ENCODE measurements at regions not wholly inside any gene's neighbourhood (a gene's known extent, or its start where the extent isn't known, plus 50 kb on each side); places are given as distances from the start of the nearest gene placed in this dataset.

DNA sequence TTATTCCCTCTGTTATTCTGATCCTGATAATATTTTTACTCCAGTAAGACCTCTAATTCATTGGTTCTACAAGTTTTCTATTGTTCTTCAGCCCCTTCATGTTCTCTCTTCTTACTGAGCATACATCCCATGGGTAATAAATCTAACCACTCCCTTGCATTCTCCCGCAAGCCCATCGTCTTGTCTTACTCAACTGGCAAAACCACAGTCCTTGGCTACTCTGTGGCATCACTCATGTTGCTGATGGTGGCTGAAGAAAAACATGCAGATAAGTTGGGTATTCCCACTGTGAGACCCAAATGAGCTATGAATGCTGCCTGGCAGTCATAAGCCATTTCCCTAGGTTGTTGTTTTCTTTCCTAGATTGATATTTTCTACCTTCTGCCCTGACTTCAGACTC lies 402.2 kb upstream of the AADAT start:
- H3K9me2 ChIP-seq (ENCODE audit: insufficient read depth) = no peaks in the 10 kb centered on the region
- no peak overlapping the region for H2AFZ ChIP-seq
- no peak overlapping the region for H3K4me2 ChIP-seq
- no peak for ATAC-seq
- Mint-ChIP-seq H3K27me3 (ENCODE audit: insufficient read depth, low read depth, poor library complexity) (no peaks in the 10 kb centered on the region), H3K36me3 (ENCODE audit: low read depth) (no peaks in the 10 kb centered on the region), H3K4me1 (no peaks in the 10 kb centered on the region), H3K9me3 (no peaks in the 10 kb centered on the region; the same call in 2 of the 3 replicates), H3K27ac (no peak overlapping the region), H3K4me3 (no peak overlapping the region)
- no peaks in the 10 kb centered on the region for H3K36me3 ChIP-seq (ENCODE audit: insufficient read depth)
- no peaks in the 10 kb centered on the region for H3K79me2 ChIP-seq (replicated peaks; ENCODE audit: insufficient read depth)
- H3K27me3 ChIP-seq (ENCODE audit: insufficient read depth) = no peaks in the 10 kb centered on the region
- H3F3A ChIP-seq (replicated peaks; ENCODE audit: low read depth) = no peaks in the 10 kb centered on the region
- H3K4me1 ChIP-seq (ENCODE audit: insufficient read depth) = no peaks in the 10 kb centered on the region
- no peak for DNase-seq (ENCODE audit: low spot score)
- no peak overlapping the region for H3K4me3 ChIP-seq
- no peak overlapping the region for H3K27ac ChIP-seq (ENCODE audit: low read depth)
- H4K20me1 ChIP-seq (replicated peaks; ENCODE audit: insufficient read depth) = no peaks in the 10 kb centered on the region
- TF ChIP-seq STAT1 (IDR thresholded peaks at IDR 0.05; ENCODE audit: unreplicated experiment) = no peak
- TF ChIP-seq ZNF331 (CRISPR knock-in tag; IDR thresholded peaks at IDR 0.05; ENCODE audit: low read depth) = no peak
- no peak for TF ChIP-seq POLR2AphosphoS5 (IDR thresholded peaks at IDR 0.05; ENCODE audit: low read depth)
- TF ChIP-seq ZNF114 (CRISPR knock-in tag; IDR thresholded peaks at IDR 0.05) = no peak

DNA sequence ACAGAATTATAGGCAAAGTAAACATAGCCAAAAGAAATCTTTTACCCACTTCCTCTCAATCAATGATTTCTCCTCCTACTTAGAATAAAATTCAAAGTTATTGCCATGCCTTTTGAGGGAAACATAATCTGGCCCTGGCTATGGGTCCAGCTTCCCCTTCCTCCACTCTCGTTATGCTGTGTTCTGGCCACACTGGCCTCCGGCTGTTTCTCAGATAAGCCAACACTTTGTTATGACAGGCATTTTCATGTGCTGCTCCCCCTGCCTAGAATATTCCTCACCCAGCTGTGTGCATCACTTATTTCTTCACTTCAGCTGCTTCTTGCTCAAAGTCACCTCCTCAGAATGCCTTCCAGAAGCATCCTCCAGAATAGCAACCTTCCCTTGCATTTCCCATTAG lies 386.6 kb upstream of the AADAT start:
- Histone ChIP-seq H3K36me3 (ENCODE audit: insufficient read depth) (no peaks in the 10 kb centered on the region), H3F3A (replicated peaks; ENCODE audit: low read depth) (no peaks in the 10 kb centered on the region), H3K4me2 (no peak overlapping the region), H3K27me3 (ENCODE audit: insufficient read depth) (no peaks in the 10 kb centered on the region), H3K4me3 (no peak overlapping the region), H3K27ac (ENCODE audit: low read depth) (no peak overlapping the region), H4K20me1 (replicated peaks; ENCODE audit: insufficient read depth) (no peaks in the 10 kb centered on the region), H3K9me2 (ENCODE audit: insufficient read depth) (no peaks in the 10 kb centered on the region), H3K79me2 (replicated peaks; ENCODE audit: insufficient read depth) (no peaks in the 10 kb centered on the region), H3K4me1 (ENCODE audit: insufficient read depth) (no peaks in the 10 kb centered on the region), H2AFZ (no peak overlapping the region)
- H3K27ac Mint-ChIP-seq = no peak overlapping the region
- DNase-seq (ENCODE audit: low spot score) = no peak
- H3K36me3 Mint-ChIP-seq (ENCODE audit: low read depth) = no peaks in the 10 kb centered on the region
- H3K9me3 Mint-ChIP-seq = no peaks in the 10 kb centered on the region; the same call in 2 of the 3 replicates
- H3K27me3 Mint-ChIP-seq (ENCODE audit: insufficient read depth, low read depth, poor library complexity) = peaks cover 3% of the 10 kb centered on the region
- H3K4me3 Mint-ChIP-seq = no peak overlapping the region
- no peak for ATAC-seq
- no peaks in the 10 kb centered on the region for H3K4me1 Mint-ChIP-seq
- no peak for TF ChIP-seq JUNB (IDR thresholded peaks at IDR 0.05; ENCODE audit: unreplicated experiment)
- TF ChIP-seq, protein P1, sequence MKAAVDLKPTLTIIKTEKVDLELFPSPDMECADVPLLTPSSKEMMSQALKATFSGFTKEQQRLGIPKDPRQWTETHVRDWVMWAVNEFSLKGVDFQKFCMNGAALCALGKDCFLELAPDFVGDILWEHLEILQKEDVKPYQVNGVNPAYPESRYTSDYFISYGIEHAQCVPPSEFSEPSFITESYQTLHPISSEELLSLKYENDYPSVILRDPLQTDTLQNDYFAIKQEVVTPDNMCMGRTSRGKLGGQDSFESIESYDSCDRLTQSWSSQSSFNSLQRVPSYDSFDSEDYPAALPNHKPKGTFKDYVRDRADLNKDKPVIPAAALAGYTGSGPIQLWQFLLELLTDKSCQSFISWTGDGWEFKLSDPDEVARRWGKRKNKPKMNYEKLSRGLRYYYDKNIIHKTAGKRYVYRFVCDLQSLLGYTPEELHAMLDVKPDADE (IDR thresholded peaks at IDR 0.05) = no peak
- no peak for TF ChIP-seq ZNF114 (CRISPR knock-in tag; IDR thresholded peaks at IDR 0.05)
- TF ChIP-seq, protein P2, sequence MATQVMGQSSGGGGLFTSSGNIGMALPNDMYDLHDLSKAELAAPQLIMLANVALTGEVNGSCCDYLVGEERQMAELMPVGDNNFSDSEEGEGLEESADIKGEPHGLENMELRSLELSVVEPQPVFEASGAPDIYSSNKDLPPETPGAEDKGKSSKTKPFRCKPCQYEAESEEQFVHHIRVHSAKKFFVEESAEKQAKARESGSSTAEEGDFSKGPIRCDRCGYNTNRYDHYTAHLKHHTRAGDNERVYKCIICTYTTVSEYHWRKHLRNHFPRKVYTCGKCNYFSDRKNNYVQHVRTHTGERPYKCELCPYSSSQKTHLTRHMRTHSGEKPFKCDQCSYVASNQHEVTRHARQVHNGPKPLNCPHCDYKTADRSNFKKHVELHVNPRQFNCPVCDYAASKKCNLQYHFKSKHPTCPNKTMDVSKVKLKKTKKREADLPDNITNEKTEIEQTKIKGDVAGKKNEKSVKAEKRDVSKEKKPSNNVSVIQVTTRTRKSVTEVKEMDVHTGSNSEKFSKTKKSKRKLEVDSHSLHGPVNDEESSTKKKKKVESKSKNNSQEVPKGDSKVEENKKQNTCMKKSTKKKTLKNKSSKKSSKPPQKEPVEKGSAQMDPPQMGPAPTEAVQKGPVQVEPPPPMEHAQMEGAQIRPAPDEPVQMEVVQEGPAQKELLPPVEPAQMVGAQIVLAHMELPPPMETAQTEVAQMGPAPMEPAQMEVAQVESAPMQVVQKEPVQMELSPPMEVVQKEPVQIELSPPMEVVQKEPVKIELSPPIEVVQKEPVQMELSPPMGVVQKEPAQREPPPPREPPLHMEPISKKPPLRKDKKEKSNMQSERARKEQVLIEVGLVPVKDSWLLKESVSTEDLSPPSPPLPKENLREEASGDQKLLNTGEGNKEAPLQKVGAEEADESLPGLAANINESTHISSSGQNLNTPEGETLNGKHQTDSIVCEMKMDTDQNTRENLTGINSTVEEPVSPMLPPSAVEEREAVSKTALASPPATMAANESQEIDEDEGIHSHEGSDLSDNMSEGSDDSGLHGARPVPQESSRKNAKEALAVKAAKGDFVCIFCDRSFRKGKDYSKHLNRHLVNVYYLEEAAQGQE (IDR thresholded peaks at IDR 0.05; ENCODE audit: unreplicated experiment) = no peak
- no peak for TF ChIP-seq ZNF331 (CRISPR knock-in tag; IDR thresholded peaks at IDR 0.05; ENCODE audit: low read depth)
- TF ChIP-seq, protein P3, sequence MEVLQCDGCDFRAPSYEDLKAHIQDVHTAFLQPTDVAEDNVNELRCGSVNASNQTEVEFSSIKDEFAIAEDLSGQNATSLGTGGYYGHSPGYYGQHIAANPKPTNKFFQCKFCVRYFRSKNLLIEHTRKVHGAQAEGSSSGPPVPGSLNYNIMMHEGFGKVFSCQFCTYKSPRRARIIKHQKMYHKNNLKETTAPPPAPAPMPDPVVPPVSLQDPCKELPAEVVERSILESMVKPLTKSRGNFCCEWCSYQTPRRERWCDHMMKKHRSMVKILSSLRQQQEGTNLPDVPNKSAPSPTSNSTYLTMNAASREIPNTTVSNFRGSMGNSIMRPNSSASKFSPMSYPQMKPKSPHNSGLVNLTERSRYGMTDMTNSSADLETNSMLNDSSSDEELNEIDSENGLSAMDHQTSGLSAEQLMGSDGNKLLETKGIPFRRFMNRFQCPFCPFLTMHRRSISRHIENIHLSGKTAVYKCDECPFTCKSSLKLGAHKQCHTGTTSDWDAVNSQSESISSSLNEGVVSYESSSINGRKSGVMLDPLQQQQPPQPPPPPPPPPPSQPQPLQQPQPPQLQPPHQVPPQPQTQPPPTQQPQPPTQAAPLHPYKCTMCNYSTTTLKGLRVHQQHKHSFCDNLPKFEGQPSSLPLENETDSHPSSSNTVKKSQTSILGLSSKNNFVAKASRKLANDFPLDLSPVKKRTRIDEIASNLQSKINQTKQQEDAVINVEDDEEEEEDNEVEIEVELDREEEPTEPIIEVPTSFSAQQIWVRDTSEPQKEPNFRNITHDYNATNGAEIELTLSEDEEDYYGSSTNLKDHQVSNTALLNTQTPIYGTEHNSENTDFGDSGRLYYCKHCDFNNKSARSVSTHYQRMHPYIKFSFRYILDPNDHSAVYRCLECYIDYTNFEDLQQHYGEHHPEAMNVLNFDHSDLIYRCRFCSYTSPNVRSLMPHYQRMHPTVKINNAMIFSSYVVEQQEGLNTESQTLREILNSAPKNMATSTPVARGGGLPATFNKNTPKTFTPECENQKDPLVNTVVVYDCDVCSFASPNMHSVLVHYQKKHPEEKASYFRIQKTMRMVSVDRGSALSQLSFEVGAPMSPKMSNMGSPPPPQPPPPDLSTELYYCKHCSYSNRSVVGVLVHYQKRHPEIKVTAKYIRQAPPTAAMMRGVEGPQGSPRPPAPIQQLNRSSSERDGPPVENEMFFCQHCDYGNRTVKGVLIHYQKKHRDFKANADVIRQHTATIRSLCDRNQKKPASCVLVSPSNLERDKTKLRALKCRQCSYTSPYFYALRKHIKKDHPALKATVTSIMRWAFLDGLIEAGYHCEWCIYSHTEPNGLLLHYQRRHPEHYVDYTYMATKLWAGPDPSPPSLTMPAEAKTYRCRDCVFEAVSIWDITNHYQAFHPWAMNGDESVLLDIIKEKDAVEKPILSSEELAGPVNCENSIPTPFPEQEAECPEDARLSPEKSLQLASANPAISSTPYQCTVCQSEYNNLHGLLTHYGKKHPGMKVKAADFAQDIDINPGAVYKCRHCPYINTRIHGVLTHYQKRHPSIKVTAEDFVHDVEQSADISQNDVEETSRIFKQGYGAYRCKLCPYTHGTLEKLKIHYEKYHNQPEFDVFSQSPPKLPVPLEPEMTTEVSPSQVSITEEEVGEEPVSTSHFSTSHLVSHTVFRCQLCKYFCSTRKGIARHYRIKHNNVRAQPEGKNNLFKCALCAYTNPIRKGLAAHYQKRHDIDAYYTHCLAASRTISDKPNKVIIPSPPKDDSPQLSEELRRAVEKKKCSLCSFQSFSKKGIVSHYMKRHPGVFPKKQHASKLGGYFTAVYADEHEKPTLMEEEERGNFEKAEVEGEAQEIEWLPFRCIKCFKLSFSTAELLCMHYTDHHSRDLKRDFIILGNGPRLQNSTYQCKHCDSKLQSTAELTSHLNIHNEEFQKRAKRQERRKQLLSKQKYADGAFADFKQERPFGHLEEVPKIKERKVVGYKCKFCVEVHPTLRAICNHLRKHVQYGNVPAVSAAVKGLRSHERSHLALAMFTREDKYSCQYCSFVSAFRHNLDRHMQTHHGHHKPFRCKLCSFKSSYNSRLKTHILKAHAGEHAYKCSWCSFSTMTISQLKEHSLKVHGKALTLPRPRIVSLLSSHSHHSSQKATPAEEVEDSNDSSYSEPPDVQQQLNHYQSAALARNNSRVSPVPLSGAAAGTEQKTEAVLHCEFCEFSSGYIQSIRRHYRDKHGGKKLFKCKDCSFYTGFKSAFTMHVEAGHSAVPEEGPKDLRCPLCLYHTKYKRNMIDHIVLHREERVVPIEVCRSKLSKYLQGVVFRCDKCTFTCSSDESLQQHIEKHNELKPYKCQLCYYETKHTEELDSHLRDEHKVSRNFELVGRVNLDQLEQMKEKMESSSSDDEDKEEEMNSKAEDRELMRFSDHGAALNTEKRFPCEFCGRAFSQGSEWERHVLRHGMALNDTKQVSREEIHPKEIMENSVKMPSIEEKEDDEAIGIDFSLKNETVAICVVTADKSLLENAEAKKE (CRISPR knock-in tag; IDR thresholded peaks at IDR 0.05) = no peak
- no peak for TF ChIP-seq EZH2phosphoT487 (IDR thresholded peaks at IDR 0.05; ENCODE audit: unreplicated experiment)
- TF ChIP-seq POLR2AphosphoS5 (IDR thresholded peaks at IDR 0.05; ENCODE audit: low read depth) = no peak
- TF ChIP-seq, protein P4, sequence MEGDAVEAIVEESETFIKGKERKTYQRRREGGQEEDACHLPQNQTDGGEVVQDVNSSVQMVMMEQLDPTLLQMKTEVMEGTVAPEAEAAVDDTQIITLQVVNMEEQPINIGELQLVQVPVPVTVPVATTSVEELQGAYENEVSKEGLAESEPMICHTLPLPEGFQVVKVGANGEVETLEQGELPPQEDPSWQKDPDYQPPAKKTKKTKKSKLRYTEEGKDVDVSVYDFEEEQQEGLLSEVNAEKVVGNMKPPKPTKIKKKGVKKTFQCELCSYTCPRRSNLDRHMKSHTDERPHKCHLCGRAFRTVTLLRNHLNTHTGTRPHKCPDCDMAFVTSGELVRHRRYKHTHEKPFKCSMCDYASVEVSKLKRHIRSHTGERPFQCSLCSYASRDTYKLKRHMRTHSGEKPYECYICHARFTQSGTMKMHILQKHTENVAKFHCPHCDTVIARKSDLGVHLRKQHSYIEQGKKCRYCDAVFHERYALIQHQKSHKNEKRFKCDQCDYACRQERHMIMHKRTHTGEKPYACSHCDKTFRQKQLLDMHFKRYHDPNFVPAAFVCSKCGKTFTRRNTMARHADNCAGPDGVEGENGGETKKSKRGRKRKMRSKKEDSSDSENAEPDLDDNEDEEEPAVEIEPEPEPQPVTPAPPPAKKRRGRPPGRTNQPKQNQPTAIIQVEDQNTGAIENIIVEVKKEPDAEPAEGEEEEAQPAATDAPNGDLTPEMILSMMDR (conservative IDR thresholded peaks at IDR 0.05; ENCODE audit: low read depth in 2 of 2) = no peak

All from GM23338 (cell line).